HG03064 (cell line): ENCODE measurements at regions not wholly inside any gene's neighbourhood (a gene's known extent, or its start where the extent isn't known, plus 50 kb on each side); places are given as distances from the start of the nearest gene placed in this dataset.

Experiments
- ATAC-seq: cut with Tn5 transposase; IDR thresholded peaks from one replicate; pipeline ENCODE4 v1.9.1; 2021; ENCODE audit warnings: low read depth; ENCODE audit not compliant: unreplicated experiment

DNA sequence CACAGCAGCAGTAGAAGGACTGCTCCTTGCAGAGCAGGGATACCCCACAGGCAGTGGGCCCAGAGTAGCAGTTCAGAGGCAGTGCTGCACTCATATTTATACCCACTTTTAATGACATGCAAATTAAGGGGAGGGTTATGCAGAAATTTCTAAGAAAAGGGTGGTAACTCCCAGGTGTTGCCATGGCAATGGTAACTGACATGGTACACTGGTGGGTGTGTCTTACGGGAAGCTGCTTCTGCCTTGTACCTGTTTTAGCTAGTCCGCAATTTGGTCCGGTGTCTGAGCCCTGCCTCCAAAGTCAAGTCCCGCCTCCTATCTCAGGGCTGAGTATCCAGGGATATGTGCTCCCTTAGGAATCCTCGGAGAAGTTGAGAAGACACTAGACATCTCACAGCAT, 79.2 kb upstream of the UQCRFS1 start:
- no peak for ATAC-seq

DNA sequence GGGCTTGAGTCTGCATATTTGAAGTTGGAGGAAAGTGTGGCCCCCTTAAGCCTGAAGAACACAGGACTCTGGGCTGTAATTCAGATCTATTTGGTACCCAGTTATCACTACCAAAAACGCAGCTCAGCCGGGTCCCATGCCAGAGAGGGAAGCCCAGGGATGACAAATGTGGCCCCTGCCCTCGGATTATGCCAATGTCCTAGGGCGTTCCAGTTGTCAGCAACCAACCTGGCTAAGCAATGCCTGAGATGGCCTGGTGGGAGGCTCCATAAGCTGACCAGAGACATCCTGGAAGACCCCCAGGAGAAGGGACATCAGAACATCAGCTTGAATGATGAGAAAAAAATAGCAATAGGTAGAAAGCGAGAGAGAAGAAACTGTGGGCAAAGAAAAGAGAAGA, 79.6 kb upstream of the UQCRFS1 start:
- ATAC-seq, result no peak

DNA sequence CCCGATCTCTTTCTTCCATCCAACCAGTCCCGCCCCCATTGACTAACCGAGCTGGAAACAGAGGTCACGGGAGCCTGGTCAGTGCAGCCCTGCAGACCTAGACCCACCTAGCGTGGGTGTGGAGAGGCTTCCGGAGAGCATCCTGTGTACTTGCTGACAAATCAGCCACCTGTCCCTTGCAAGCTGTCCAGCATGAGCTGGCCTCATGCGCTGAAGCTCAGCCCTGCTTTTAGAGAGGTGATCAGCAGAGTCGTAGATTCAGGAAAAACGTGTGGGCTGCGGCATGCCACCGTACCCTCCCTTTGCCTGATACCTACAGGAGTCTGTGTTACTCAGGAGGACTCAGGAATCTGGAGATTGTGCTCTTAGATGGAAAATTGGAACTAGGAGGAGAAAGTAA, 80.3 kb upstream of the UQCRFS1 start:
- ATAC-seq, result no peak

DNA sequence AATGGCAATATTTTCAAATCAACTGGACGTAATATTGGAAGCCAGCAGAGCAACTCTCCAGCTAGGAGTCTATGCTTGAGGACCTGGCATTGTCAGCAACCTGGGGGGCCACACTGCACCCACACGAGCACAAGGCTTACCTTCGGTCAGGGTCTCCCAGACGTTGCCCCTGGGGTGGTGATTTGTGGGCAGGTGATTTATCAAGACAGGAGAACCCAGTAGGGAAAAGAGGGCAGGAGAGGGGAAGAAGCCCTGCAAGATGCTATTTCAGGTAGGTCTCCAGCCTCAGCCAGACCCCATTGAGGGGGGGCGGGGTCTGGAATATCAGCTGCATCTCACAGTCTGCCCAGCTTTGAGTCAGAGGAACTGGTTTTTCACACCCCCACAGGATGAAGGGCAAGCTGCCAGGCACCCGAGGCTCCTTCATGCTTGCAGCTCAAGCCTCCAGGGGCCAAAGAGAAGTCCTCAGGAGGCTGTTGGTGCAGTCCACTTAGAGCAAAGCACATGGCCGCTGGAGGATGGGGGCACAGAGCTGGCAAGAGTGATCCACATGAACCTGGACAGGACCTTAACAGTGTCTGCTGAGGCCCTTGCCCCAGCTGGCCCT, 80.9 kb upstream of the UQCRFS1 start:
- no peak for ATAC-seq

DNA sequence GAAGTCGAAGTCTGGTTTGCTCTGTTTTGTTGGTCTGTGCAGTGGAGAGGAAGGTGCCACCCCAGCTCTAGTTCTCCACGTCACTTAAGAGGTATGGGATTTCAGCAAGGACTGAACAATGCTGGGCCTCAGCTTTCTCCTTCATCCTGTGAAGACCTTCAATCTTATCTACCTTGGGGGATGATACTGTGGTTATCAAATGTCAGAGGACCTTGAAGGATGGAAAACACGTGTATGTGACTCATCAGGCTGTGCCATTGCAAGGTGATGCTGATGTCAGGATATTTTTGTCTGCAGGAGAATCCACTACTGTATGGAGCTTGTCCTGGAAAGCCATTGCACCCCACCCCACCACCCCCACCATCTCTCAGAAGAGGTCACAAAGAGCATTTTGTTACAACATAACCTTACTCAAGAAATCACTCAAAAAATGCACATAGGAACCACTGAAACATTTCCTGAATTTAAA, 81.4 kb upstream of the UQCRFS1 start:
- ATAC-seq, result no peak

DNA sequence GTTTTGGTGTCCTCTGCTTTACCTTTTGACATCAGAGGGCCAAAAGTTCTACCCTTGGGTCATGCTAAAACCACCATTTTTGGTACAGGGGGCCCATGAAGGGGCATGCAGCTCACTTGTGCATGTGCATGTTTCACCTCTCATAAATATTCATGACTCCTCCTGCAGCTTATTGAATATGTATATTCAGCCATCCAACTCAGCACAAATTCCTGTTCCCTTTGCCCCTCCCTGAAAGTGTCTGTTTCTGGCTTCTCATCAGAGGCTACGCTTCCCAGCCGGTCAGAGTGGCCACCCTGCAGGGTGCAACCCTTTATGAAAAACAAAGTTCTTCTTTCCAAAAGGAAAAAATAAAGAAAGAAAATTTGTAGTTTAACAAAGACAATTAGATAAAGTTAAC, 82.3 kb upstream of the UQCRFS1 start:
- ATAC-seq, result no peak

DNA sequence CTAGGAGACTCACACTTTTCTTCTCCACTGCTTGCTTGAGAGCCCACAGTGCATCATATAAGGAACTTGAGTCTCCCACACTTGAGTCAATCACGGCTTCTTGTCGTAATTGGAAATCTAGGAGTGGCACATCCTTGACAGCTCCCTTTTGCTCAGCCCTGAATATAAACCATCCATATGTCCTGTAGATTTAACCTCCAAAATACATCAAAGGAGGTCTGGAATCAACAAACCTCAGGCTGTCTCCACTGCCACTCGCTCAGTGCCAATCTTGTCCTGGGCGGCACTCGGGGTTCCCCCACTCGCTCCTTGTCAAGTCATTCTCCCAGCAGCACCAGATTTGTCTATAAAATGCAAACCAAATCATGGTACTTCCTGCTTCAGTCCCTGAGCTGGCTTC, 84.4 kb upstream of the UQCRFS1 start:
- no peak for ATAC-seq

DNA sequence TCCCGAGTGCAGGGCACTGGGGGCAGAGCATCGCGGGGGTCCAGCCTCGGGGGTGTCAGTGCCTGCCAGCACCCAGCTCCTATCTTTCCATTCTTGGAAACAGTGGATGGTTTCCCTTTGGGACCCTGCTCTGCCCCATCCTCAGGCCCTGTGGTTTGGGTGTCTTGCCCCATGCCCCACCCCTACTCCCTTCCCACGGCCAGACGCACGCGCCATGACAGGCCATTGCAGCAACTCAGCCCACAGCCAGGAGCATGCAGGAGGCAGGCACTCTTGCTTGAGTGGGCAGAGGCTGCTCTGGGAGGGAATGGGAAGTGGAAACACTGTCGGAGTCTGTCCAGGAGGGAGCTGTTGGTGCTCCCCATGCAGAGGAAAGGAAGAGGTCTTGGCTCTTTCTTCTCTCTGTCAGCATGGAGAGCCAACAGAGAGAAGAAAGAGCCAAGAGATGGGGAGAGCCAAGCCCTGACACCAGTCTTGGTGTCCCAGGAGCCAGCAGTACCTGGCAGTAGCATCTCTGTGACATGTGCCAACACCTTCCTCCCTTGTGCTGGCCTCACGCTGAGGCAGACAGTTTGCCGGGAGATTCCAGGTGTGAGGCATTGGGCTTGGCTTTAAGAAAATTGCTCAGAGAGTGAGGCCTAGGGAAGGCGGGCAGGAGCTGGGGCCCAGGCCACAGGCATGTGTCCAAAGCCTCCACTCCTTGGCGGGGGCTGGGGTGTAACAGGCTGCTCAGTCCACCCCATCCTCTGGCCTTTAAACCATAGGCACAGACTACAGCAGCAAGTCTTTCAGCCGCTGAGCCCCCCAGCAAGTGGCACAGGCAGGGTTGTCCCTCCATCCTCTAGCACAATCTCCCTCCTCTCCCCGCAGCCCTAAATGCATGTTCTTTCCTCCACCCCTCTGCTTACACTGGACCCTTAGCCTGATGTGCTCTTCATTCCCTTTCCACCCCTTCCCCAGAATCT, 86.7 kb upstream of the UQCRFS1 start:
- ATAC-seq, result no peak

DNA sequence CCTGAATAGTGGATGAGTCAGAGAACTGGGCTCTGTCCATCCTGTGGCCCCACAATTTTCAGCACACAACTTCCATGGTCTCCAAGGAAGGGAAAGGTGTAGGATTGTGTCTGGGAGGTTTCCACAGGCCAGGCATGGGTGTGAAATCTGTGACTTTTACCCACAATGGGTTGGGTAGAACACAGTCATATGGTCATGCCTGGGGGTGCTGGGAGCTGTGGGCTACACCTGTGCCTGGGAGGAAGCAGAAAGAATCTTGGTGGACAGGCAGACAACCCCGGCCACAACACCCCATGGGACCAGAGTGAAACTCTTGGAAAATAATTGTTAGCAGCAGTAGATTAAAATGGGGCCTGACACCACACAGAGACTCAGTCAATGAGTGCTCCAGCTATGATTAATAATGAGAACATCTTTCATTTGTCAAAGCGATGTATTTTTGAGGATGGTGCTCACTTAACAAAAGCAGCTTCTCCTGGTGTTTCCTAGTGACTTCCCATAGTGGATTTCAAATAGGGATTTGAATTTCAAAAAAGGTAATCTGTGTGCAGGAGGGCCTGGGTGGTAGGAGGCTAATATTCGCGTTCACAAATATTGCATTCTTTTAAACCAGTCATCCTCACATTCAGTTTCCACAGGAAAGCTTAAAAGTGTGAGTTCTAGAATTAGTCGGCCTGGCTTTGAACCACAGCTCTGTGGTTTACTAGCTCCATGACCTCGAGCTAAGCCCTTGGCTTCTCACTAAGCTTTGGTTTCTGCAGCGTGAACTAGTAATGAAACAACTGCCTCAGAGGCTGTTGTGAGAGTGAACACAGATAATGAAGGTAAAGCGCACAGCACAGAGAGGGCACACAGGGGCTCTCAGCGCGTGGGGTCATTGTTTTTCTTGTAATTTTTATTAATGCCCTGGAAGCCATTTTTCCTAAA, 89.3 kb upstream of the UQCRFS1 start:
- no peak for ATAC-seq

DNA sequence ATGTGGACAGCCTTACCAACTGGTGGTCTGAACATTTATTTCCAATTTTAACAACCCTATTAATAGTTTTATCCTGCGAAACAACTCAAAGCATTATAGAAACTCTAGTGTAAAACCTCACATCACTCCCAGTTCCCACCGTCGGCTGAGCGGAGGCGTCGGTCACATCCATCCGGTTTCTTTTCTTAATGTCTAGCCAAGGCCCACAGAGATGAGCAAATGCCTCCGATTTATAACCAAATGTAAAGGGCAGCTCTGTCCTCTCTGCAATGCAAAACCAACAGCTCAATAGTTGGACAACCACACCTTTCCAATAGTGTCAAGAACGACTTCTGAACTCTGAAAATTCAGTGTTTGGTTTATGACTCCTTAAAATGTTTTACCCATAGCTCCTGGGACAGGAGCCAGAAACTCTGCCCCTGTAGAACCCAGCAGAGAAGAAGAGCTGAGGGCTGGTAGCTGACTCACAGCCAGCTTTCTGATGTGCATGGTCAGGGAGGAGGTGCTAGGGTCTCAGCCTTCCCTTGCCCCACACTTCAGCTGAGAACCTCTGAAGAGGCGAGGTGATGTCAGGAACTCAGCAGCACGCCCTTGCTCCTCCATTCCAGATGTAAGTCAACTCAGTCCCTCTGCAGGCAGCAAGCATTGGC, 90.2 kb upstream of the UQCRFS1 start:
- no peak for ATAC-seq

DNA sequence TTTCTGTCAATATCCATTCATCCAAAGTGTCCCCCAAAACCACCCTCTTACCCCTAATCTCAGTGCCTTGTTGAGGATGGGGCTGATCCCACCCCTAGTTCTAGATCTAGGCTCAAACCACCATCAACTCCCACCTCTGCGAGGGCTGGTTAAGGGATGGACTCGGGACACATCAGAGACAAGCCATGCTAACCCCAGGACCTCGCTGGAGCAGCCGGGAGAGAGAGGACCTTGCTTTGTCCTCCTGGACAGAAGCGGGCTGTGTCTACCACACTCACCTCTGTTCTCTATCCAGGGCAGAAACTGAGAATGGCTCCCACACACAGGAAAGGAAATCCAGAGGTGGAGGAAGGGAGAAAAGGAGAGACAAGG, 90.8 kb upstream of the UQCRFS1 start:
- no peak for ATAC-seq

DNA sequence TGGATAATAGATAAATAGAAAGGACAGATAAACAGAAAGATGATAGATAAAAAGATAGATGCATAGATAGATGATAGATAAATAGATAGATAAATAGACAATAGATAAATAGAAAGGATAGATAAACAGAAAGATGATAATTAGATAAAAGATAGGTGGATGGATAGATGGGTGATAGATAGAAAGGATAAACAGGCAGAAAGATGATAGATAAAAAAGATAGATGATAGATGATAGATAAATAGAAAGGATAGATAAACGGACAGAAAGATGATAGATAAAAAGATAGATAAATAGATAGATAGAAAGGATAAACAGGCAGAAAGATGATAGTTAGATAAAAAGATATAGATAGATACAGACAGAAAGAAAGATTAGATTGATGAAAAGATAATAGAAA, 92.3 kb upstream of the UQCRFS1 start:
- ATAC-seq, result no peak

DNA sequence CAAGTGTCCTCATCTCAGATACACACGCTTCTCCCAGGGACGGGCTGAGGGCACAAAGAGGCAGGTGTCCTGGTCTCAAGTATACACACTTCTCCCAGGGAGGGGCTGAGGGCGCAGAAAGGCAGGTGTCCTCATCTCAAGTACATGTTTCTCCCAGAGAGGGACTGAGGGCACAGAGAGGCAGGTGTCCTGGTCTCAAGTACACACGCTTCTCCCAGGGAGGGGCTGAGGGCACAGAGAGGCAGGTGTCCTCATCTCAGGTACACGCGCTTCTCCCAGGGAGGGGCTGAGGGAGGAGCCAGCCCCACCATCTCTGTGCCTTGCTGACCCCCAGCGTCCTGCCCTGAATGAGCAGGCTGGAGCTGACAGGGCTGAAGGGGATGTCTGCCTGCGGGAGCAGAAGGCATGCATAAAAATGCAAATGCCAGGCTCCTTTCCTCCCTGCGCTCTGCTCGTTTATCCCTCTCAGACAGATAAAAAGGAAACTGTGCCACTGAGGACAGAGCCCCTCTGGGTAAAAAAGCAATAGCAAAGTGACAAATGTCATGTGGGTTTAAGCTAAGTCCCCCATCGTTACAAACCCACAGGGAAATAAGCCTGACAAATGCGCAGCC, 96.1 kb upstream of the UQCRFS1 start:
- no peak for ATAC-seq

DNA sequence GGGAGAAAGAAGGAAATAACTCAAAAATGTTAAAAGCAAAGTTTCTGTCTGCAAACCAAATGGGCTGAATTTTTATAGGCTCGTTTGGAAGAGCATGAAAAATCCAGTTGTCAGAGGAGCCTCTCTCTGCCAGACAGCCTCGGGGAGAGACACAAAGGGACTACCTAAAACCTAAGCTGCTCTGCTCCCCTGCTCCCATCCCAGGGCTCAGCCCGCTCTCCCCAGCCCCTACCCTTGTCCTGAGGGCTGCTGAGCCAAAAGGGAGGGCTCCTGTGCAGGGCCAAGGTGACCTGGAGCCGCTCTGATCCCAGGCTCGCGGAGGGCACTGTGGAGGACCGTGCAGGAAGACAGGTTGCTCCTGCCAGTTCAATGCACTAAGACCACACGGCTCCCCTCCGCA, 96.7 kb upstream of the UQCRFS1 start:
- no peak for ATAC-seq

DNA sequence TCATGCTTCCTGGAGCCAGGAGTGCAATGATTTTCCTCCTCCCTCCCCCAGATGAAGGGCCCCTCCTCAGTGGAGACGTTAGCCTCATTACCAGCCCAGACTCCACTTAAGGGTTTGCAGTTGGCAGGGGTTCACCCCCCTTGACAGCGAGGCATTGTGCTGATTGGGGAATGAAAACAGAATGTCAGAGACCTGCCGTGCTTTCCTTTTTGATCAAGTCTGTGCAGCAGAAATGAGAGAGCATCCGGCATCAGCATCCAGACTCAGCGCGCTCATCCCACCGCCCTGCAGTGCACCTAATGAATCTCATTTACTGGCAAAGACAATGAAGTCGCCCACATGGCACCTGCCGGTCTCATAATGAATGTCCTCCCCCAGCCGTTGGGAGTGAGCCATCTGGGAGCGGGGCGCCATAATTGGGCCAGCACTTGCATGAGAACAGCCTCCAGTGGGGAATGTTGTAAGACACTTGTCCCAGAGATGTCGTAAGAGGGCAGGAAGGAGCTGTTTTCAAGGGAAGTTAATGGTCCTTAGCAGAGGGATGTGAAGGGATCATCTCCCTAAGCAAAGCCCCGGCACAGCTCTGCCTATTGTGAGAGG, 98.3 kb upstream of the UQCRFS1 start:
- no peak for ATAC-seq

DNA sequence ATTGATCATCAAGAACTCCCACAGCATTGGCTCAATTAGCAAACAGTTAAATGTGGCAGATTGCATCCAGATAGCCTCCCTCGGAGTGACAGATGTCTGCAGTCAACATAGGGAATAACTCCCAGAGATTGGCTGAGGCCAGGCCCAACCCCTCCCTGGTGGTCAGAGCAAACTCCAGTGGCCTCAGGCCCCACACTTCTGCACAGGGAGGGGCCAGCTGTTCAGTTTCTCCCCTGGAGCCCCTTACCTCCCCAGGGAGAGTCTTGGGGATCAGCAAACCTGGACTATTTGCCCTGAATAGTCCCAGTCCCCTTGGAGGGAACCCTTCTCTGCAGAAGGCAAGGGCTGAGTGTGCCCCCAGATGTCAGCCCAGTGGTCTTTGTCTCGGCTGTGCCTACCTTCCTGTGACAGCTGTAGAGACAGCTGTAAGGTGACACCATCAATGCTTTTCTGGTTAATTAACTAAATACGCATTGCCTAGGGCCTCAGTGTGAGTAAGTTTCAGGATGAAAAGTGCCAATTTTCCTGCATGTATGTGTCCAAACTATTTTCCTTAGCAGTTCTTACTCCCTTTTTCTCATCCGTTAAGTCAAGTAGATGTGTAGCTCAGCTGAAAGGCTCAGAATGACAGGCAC, 102.7 kb upstream of the UQCRFS1 start:
- ATAC-seq, result no peak

DNA sequence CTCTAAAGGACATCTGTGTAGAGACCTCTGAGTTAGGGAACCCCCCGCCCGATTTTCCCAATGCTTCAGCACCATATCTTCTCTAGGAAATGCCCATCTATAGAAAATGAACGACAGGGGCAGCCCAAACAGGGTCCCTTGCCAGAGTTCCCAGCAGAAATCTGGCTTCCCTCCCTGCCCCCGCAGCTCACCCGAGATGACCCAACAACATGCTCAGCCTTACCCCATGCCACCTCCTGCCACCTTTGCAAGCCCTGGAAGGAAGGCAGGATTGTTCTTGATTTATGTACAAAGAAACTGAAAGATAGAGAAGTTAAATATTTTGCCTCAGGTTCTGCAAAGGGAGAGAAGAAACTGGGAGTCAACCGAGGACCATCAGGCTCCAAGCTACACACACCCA, 105.6 kb upstream of the UQCRFS1 start:
- no peak for ATAC-seq

DNA sequence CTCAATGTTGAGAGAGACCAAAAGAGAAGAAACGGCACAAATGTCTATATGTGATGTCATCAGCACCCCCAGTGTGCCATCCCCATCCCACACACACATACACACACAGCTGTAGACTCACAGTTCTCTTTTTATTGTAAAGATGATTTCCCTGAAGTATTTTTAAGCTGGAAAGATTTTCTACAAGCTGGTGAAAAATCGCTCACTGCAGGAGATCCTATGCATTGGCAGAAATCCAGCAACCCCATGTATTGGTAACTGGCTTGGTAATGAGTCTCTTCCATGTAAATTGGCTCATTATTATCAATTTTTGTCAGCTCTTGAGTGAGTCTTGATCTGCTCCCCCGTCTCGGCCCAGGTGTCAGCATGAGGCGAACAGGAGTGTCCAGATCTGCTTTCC, 107.1 kb upstream of the UQCRFS1 start:
- no peak for ATAC-seq

DNA sequence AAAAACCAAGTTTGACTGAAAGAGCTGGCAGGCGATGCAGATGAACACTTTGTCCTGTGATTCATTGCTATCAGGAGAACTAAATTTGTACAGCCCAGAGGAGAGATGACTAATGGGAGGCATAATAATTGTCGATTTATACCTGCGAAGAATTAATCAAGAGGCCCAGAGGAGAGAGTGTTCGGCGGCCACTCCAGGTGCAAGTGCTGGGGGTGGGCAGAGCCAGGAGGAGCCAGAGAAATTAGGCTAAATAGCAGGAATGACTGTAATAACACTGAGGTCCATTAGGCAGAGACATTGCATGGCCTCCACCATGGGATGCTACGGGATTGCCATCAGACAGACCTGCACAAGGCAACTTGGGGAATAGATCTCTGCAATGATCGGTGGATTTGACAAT, 107.7 kb upstream of the UQCRFS1 start:
- no peak for ATAC-seq
